ENCODE measurements at regions not wholly inside any gene's neighbourhood (a gene's known extent, or its start where the extent isn't known, plus 50 kb on each side); places are given as distances from the start of the nearest gene placed in this dataset.

GRCh38 chr13:75103976-75104375, 378.0 kb downstream of the TBC1D4 start:
- Histone ChIP-seq H3K27ac (no peak overlapping the region), H3K4me1 (no peaks in the 10 kb centered on the region), H3K36me3 (no peaks in the 10 kb centered on the region), H3K27me3 (replicated peaks in 1 of 7) (no peaks in the 10 kb centered on the region), H3K4me3 (no peak overlapping the region), H3K9me3 (peaks cover 0 to 5% (median 0%) of the 10 kb centered on the region in 8 donors)
- DNase-seq = no peak
- TF ChIP-seq POLR2AphosphoS5 (IDR thresholded peaks at IDR 0.05) (no peak), POLR2A (IDR thresholded peaks at IDR 0.05) (no peak)
- TF ChIP-seq, protein P1, sequence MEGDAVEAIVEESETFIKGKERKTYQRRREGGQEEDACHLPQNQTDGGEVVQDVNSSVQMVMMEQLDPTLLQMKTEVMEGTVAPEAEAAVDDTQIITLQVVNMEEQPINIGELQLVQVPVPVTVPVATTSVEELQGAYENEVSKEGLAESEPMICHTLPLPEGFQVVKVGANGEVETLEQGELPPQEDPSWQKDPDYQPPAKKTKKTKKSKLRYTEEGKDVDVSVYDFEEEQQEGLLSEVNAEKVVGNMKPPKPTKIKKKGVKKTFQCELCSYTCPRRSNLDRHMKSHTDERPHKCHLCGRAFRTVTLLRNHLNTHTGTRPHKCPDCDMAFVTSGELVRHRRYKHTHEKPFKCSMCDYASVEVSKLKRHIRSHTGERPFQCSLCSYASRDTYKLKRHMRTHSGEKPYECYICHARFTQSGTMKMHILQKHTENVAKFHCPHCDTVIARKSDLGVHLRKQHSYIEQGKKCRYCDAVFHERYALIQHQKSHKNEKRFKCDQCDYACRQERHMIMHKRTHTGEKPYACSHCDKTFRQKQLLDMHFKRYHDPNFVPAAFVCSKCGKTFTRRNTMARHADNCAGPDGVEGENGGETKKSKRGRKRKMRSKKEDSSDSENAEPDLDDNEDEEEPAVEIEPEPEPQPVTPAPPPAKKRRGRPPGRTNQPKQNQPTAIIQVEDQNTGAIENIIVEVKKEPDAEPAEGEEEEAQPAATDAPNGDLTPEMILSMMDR (IDR thresholded peaks at IDR 0.05 in 8 of 11, conservative IDR thresholded peaks at IDR 0.05 in 3 of 11) = no peak
- intact Hi-C loops (cut with DNase I; ENCODE audit: low total_unique reads) = no loop called here

DNA sequence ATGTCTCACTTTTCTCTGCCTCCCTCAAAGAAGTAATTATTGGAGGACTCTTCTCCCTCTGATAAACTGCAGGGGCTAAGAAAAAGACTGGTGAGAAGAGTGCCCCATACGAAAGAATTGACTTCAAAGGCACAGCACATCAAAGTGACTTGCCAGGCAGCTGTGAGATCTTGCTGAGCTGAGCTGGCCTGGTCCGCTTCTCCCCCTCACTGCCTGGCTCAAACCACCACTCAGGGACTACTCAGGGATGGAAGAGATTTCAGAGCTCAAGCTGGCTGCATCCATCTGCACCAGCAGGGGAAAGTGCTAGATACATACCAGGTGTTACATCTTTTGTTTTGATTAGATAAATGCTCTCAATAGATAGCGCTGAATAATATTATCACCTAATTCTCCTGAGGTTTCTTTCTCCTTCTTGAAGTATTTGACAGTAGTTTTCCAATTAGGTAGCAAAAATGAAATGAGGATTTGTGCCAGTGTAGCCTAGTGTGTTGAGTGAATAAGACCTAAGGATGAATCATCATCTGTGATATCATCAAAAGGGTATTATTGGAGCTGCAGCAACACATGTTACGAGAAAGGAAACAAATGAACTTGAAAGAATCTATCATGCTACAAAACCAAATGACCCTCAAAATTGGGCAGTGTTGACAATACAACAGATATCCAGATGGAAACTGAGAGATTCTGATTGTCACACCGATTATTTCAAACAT, 379.8 kb downstream of the TBC1D4 start:
- Histone ChIP-seq H3K27me3 (replicated peaks in 1 of 7) (no peaks in the 10 kb centered on the region), H3K4me3 (no peak overlapping the region), H3K9me3 (no peaks in the 10 kb centered on the region), H3K4me1 (no peaks in the 10 kb centered on the region), H3K36me3 (no peaks in the 10 kb centered on the region), H3K27ac (no peak overlapping the region)
- 79 to 87% (median 82%) methylated on average over 5 of the region's 5 CpGs for WGBS, 5 donors
- DNase-seq = no peak
- TF ChIP-seq POLR2A (IDR thresholded peaks at IDR 0.05) = no peak
- TF ChIP-seq, protein P1 (IDR thresholded peaks at IDR 0.05 in 8 of 11, conservative IDR thresholded peaks at IDR 0.05 in 3 of 11) = no peak
- TF ChIP-seq POLR2AphosphoS5 (IDR thresholded peaks at IDR 0.05) = no peak
- intact Hi-C loops (cut with DNase I; ENCODE audit: low total_unique reads) = no loop called here

DNA sequence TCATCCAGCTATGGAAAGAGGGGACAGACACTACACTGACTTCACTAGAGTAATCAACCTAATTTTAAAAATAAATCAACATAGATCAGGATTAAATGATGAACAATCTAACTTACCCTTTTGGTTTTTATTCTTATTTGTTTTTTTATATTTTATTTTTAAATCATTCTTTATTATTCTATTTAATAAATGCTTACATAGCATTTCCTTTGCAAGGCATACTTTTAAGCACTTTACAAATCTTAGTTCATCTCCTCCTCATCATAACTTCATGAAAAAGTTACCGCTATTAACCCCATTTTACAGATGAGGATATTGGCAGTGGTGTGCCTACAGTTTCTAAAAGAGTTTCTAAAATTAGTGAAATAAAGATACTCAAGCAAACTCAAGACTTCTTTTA, 380.6 kb downstream of the TBC1D4 start:
- intact Hi-C loops (cut with DNase I; ENCODE audit: low total_unique reads) = no loop called here
- no peaks in the 10 kb centered on the region for H3K27me3 ChIP-seq (replicated peaks in 1 of 7)
- TF ChIP-seq, protein P1 (IDR thresholded peaks at IDR 0.05 in 8 of 11, conservative IDR thresholded peaks at IDR 0.05 in 3 of 11) = no peak
- TF ChIP-seq POLR2A (IDR thresholded peaks at IDR 0.05) (no peak), POLR2AphosphoS5 (IDR thresholded peaks at IDR 0.05) (no peak)
- H3K27ac ChIP-seq = no peak overlapping the region
- DNase-seq = no peak
- no peaks in the 10 kb centered on the region for H3K36me3 ChIP-seq
- no peaks in the 10 kb centered on the region for H3K4me1 ChIP-seq
- 92 to 97% (median 95%) methylated on average over 1 of the region's 1 CpG for WGBS, 5 donors
- no peaks in the 10 kb centered on the region for H3K9me3 ChIP-seq
- H3K4me3 ChIP-seq = no peak overlapping the region

DNA sequence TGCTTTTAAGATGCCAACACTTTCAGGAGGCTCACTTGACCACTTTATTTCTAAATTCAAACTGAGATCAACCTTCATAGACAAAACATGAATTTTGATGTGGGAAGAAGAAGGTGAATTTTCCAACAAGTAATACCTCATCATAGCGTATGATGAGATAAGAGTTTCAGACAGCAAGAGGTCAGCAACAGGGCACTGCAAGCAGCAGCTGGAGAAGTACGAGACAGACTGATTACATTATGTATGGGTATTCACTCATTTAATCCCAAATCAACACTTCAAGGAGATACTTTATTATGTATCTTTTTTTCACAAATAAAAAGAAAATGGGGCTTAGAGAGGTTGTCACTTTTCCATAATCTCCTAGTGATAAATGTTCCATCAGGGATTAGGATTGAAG, 389.8 kb downstream of the TBC1D4 start:
- TF ChIP-seq POLR2A (IDR thresholded peaks at IDR 0.05) = no peak
- TF ChIP-seq, protein P1 (IDR thresholded peaks at IDR 0.05 in 8 of 11, conservative IDR thresholded peaks at IDR 0.05 in 3 of 11) = no peak
- TF ChIP-seq POLR2AphosphoS5 (IDR thresholded peaks at IDR 0.05) = no peak
- no peak for DNase-seq
- H3K4me1 ChIP-seq = peaks cover 0 to 6% (median 0%) of the 10 kb centered on the region in 6 donors
- no peak overlapping the region for H3K27ac ChIP-seq
- intact Hi-C loops (cut with DNase I; ENCODE audit: low total_unique reads) = no loop called here
- no peak overlapping the region for H3K4me3 ChIP-seq
- no peaks in the 10 kb centered on the region for H3K27me3 ChIP-seq (replicated peaks in 1 of 7)
- H3K36me3 ChIP-seq = no peaks in the 10 kb centered on the region
- H3K9me3 ChIP-seq = no peaks in the 10 kb centered on the region
- 77 to 88% (median 85%) methylated on average over 2 of the region's 2 CpGs for WGBS, 5 donors

All from spleen (tissue), 11 donors.